ENCODE measurements at regions not wholly inside any gene's neighbourhood (a gene's known extent, or its start where the extent isn't known, plus 50 kb on each side); places are given as distances from the start of the nearest gene placed in this dataset.
A peak's percentile ranks its signal among the peaks of the same experiment; 100 is the strongest.
"Not testable (repeated sequence)": the region's sequence is repeated elsewhere in the genome, so short reads cannot be mapped to it uniquely, and the experiment has no call there.

DNA sequence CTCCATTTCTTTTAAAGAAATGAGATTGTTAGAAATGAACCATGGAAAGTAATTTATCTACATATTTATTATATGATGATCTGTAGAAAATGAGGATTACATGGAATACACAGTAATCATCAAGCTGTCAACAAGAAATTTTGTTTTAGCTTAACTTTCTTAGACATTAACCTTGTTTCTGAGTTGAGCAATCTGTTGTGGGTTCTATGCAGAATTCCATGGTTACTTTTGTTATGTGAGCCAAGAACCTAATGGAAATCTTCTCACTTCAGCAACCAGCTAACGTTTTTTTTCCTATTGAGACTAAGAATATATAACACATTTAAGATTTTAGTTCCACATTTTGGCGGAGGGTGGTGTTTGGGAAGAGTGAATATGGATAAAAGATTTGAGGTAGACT, 136.1 kb upstream of the SLC4A4 start:
- DNase-seq (no peak), ATAC-seq (replicated peaks) (no peak)
- peaks cover 11 to 25% of the 10 kb centered on the region in 2 donors for H3K4me1 Mint-ChIP-seq (ENCODE audit: low read depth in 2 of 2)
- peak overlapping the region in 1 of 2 donors; percentile 38 for H3K27ac Mint-ChIP-seq
- no peaks in the 10 kb centered on the region for H3K27me3 Mint-ChIP-seq
- H3K36me3 Mint-ChIP-seq (ENCODE audit: insufficient read depth) = no peaks in the 10 kb centered on the region
- no peaks in the 10 kb centered on the region for H3K9me3 Mint-ChIP-seq
- H3K4me3 Mint-ChIP-seq = no peak overlapping the region

GRCh38 chr4:71204056-71204455, 134.8 kb upstream of the SLC4A4 start:
- no peaks in the 10 kb centered on the region for H3K36me3 Mint-ChIP-seq (ENCODE audit: insufficient read depth)
- H3K27me3 Mint-ChIP-seq = no peaks in the 10 kb centered on the region
- peaks cover 9 to 19% of the 10 kb centered on the region in 2 donors for H3K4me1 Mint-ChIP-seq (ENCODE audit: low read depth in 2 of 2)

GRCh38 chr4:71206763-71207162, 132.1 kb upstream of the SLC4A4 start:
- no peaks in the 10 kb centered on the region for H3K9me3 Mint-ChIP-seq
- no peaks in the 10 kb centered on the region for H3K36me3 Mint-ChIP-seq (ENCODE audit: insufficient read depth)
- no peak overlapping the region for H3K4me3 Mint-ChIP-seq
- H3K27ac Mint-ChIP-seq = no peak overlapping the region
- ATAC-seq (replicated peaks) (no peak), DNase-seq (no peak)
- H3K27me3 Mint-ChIP-seq = no peaks in the 10 kb centered on the region
- H3K4me1 Mint-ChIP-seq (ENCODE audit: low read depth in 2 of 2) = peaks cover 1 to 17% of the 10 kb centered on the region in 2 donors

More at GRCh38 chr4:71204056-71204455, 134.8 kb upstream of the SLC4A4 start:
- Mint-ChIP-seq H3K27ac (no peak overlapping the region), H3K9me3 (no peaks in the 10 kb centered on the region), H3K4me3 (no peak overlapping the region)
- DNase-seq = no peak
- no peak for ATAC-seq (replicated peaks)

DNA sequence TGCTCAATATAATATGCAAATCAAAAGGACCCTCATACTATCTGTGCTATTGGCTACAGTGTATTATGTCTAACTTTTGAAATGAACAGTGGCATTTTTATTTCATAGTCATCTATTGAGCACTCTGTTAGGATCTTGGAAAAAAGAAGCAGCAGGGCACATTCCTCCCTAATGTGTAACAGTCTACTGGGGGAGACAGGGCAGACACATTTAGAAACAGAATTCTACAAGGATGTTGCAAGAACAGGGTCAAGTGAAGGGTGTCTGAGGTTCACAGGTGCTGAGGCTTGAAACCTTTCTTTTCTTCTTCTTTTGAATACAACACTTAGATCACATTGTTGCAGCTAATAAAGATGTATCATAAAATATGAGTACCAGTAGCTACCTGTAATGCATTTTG, 129.7 kb upstream of the SLC4A4 start:
- no peaks in the 10 kb centered on the region for H3K9me3 Mint-ChIP-seq
- no peaks in the 10 kb centered on the region for H3K36me3 Mint-ChIP-seq (ENCODE audit: insufficient read depth)
- no peak overlapping the region for H3K4me3 Mint-ChIP-seq
- H3K4me1 Mint-ChIP-seq (ENCODE audit: low read depth in 2 of 2) = peaks cover 7 to 21% of the 10 kb centered on the region in 2 donors
- DNase-seq (no peak), ATAC-seq (replicated peaks) (no peak)
- no peak overlapping the region for H3K27ac Mint-ChIP-seq
- H3K27me3 Mint-ChIP-seq = no peaks in the 10 kb centered on the region

GRCh38 chr4:71210823-71211222, 128.0 kb upstream of the SLC4A4 start:
- Mint-ChIP-seq H3K9me3 (no peaks in the 10 kb centered on the region), H3K36me3 (ENCODE audit: insufficient read depth) (no peaks in the 10 kb centered on the region), H3K4me1 (ENCODE audit: low read depth in 2 of 2) (peaks cover 10 to 16% of the 10 kb centered on the region in 2 donors), H3K27ac (no peak overlapping the region), H3K27me3 (no peaks in the 10 kb centered on the region), H3K4me3 (no peak overlapping the region)
- ATAC-seq (replicated peaks) = no peak
- no peak for DNase-seq

DNA sequence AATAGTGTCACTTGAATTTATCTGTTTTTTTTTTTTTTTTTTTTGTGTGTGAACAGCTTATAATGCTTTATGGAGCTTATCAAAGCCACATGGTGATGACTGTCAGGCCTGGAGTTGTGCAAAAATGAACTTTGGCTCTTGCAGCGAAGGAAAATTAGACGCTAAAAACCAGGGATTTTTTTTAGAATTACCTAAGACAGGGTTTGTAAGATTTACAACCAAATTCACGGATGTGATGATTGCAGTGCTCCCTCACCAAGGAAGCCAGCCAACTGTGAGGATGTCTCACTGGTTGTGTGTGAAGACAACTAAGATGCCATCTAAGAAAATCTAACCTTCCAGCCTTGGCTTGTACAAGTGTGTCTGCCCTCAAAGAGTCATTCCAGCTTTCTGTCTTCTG, 127.1 kb upstream of the SLC4A4 start:
- peaks cover 10 to 16% of the 10 kb centered on the region in 2 donors for H3K4me1 Mint-ChIP-seq (ENCODE audit: low read depth in 2 of 2)
- ATAC-seq (replicated peaks) = no peak

DNA sequence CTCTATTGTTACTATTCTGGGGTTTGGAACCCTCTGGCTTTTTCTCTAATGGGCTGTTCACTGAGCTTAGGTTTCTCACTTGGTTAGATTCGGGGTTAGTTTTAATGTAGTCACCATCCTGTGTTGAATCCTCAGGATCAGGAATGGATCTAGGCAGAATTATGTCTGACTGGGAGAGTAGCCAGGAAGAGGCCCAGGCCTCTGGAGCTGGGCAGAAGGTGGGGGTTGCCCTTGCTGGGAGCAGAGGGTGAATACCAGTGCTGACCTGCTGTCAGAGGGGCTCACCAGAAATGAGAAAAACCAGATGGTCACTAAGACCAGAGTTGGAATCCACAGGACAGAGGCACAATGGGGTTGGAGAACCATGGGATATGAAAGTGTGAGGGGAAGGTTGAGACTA, 126.6 kb upstream of the SLC4A4 start:
- ATAC-seq (replicated peaks) = no peak
- H3K27me3 Mint-ChIP-seq = no peaks in the 10 kb centered on the region
- H3K36me3 Mint-ChIP-seq (ENCODE audit: insufficient read depth) = no peaks in the 10 kb centered on the region
- H3K4me3 Mint-ChIP-seq = no peak overlapping the region
- no peaks in the 10 kb centered on the region for H3K9me3 Mint-ChIP-seq
- DNase-seq = no peak
- peak overlapping the region in 1 of 2 donors; percentile 20 for H3K27ac Mint-ChIP-seq
- H3K4me1 Mint-ChIP-seq (ENCODE audit: low read depth in 2 of 2) = peaks cover 11 to 18% of the 10 kb centered on the region in 2 donors

More for the DNA sequence above, 127.1 kb upstream of the SLC4A4 start:
- Mint-ChIP-seq H3K9me3 (no peaks in the 10 kb centered on the region), H3K27me3 (no peaks in the 10 kb centered on the region), H3K36me3 (ENCODE audit: insufficient read depth) (no peaks in the 10 kb centered on the region), H3K27ac (peak overlapping the region in 1 of 2 donors; percentile 20), H3K4me3 (no peak overlapping the region)
- no peak for DNase-seq

GRCh38 chr4:71214578-71214977, 124.2 kb upstream of the SLC4A4 start:
- H3K36me3 Mint-ChIP-seq (ENCODE audit: insufficient read depth) = no peaks in the 10 kb centered on the region
- ATAC-seq (replicated peaks) = no peak
- H3K27ac Mint-ChIP-seq = no peak overlapping the region
- DNase-seq = no peak
- peaks cover 15 to 26% of the 10 kb centered on the region in 2 donors for H3K4me1 Mint-ChIP-seq (ENCODE audit: low read depth in 2 of 2)
- no peak overlapping the region for H3K4me3 Mint-ChIP-seq
- H3K27me3 Mint-ChIP-seq = no peaks in the 10 kb centered on the region
- no peaks in the 10 kb centered on the region for H3K9me3 Mint-ChIP-seq

DNA sequence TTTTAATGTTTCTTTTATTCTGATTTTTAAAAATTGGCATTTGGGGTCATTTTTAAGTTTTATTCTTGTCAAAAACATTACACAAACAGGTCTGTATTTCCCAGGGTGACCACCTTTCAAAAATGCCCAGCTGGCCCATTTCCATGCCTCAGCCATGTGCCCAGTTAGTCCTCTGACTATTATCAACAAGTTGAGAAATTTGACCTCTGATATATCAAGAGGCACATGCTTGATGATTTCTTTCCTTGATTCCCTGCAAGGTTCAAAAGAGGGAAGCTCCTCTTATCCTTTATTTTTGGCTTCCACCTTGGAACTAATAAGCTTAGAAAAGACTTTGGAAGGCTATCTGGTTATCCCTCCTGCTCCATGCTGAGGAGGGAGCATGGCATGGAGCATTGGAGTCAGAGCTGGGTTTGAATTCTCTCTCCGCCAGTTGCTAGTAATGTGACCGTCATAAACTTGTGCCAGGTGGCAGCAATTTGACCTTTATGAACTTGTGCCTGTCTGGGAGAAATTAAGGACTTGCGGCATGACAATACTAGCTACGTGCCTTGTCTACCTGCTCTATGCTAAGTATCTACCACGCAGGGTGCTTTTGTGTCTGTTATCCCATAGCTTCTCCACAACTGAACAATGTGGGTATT, 122.4 kb upstream of the SLC4A4 start:
- no peak overlapping the region for H3K27ac Mint-ChIP-seq
- ATAC-seq (replicated peaks) (no peak), DNase-seq (no peak)
- no peaks in the 10 kb centered on the region for H3K36me3 Mint-ChIP-seq (ENCODE audit: insufficient read depth)
- H3K4me1 Mint-ChIP-seq (ENCODE audit: low read depth in 2 of 2) = peaks cover 15 to 25% of the 10 kb centered on the region in 2 donors
- no peaks in the 10 kb centered on the region for H3K9me3 Mint-ChIP-seq
- H3K4me3 Mint-ChIP-seq = no peak overlapping the region
- H3K27me3 Mint-ChIP-seq = no peaks in the 10 kb centered on the region

- ATAC-seq (replicated peaks) (no peak), DNase-seq (no peak)
- H3K27ac Mint-ChIP-seq = no peak overlapping the region
- no peak overlapping the region for H3K4me3 Mint-ChIP-seq
- H3K27me3 Mint-ChIP-seq = no peaks in the 10 kb centered on the region
- no peaks in the 10 kb centered on the region for H3K36me3 Mint-ChIP-seq (ENCODE audit: insufficient read depth)
- peaks cover 11 to 21% of the 10 kb centered on the region in 2 donors for H3K4me1 Mint-ChIP-seq (ENCODE audit: low read depth in 2 of 2)
- H3K9me3 Mint-ChIP-seq = no peaks in the 10 kb centered on the region
Observed at GRCh38 chr4:71217688-71218087, 121.1 kb upstream of the SLC4A4 start.

GRCh38 chr4:71220848-71221247, 118.0 kb upstream of the SLC4A4 start:
- DNase-seq; H3K4me3 Mint-ChIP-seq; H3K9me3 Mint-ChIP-seq; ATAC-seq (replicated peaks); H3K27me3 Mint-ChIP-seq; H3K36me3 Mint-ChIP-seq (ENCODE audit: insufficient read depth); H3K27ac Mint-ChIP-seq: not testable (repeated sequence)
- H3K4me1 Mint-ChIP-seq (ENCODE audit: low read depth in 2 of 2) = peaks cover 12 to 21% of the 10 kb centered on the region in 2 donors

DNA sequence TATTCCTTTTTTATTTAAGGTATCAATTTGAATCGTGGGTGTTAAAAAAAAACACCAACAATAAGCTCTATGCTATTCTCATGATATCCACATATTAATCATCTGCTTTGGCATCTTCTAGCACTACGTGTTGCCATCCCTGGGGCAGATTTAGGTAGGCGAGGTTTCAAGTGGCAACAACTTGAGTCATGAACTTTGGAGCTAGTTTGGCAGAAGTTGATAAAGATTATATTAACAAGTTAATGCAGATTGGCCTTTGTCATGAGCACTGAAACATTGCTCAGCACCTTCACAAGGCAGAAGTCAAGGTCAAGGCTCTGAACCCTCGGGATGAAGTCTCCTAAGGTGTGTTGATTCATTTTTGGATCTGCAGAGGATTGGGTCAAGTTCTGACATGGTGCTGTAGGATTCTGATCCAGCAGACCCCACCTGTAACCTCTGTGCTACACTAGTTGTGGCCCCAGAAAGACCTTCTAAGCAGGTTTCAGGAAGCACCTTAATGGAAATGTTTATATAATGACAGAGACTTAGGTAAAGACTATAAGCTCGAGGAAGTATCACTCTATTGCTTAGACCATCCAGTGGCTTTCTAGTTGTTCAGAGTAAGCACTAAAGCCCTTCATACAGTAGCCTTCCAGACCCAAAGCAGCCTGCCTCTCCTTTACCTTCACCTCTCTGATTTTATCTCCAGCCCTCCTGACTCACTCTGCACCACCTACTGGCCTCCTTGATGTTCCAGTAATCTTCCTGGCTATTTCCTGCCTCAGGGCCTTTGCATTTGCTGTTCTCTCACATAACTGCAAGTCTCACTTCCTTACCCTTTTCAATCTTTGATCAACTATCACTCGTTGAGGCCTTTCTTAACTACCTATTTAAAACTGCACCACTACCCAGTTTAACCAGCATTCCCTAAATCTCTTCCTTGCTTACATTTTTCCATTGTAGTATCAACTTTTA, 117.0 kb upstream of the SLC4A4 start:
- Mint-ChIP-seq H3K36me3 (ENCODE audit: insufficient read depth) (no peaks in the 10 kb centered on the region), H3K27me3 (peaks cover 0 to 7% of the 10 kb centered on the region in 2 donors), H3K27ac (no peak overlapping the region), H3K9me3 (no peaks in the 10 kb centered on the region), H3K4me3 (no peak overlapping the region), H3K4me1 (ENCODE audit: low read depth in 2 of 2) (peaks cover 12 to 23% of the 10 kb centered on the region in 2 donors)
- ATAC-seq (replicated peaks) (no peak), DNase-seq (no peak)

- DNase-seq (no peak), ATAC-seq (replicated peaks) (no peak)
- Mint-ChIP-seq H3K9me3 (no peaks in the 10 kb centered on the region), H3K27ac (no peak overlapping the region), H3K4me3 (no peak overlapping the region), H3K27me3 (peaks cover 0 to 7% of the 10 kb centered on the region in 2 donors), H3K4me1 (ENCODE audit: low read depth in 2 of 2) (peaks cover 11 to 20% of the 10 kb centered on the region in 2 donors), H3K36me3 (ENCODE audit: insufficient read depth) (no peaks in the 10 kb centered on the region)
Observed at GRCh38 chr4:71222661-71223060, 116.2 kb upstream of the SLC4A4 start.

Data from effector memory CD8-positive, alpha-beta T cell (primary cell).